ENCODE measurements at regions not wholly inside any gene's neighbourhood (a gene's known extent, or its start where the extent isn't known, plus 50 kb on each side); places are given as distances from the start of the nearest gene placed in this dataset.
"Not testable (repeated sequence)": the region's sequence is repeated elsewhere in the genome, so short reads cannot be mapped to it uniquely, and the experiment has no call there.

DNA sequence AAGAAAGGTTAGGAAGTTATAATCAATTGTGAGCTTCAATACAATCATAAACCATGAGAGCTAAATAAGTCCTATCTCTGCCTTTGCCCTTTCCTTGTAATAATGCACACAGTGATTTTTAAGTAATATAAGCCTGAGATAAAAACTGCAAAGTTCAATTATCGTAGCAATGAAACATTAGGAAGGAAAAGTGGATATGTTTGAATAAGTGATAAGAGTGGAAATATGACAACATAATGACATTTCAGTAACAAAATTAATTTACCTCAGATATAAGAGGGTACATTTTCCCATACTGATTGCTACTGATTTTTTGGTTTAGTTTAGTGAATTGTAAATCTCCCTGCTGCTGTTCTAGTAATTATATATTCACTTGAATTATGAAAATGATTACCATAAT lies 164.2 kb upstream of the FANCL start:
- Histone ChIP-seq H3K27ac (ENCODE audit: low read length) (no peak overlapping the region), H3K27me3 (ENCODE audit: control insufficient read depth in 1 of 2, insufficient read depth in 2 of 2, low read length in 2 of 2) (no peaks in the 10 kb centered on the region), H3K9me3 (ENCODE audit: control insufficient read depth in 2 of 2, low read length in 2 of 2) (no peaks in the 10 kb centered on the region), H3K36me3 (ENCODE audit: control insufficient read depth in 2 of 2, insufficient read depth in 2 of 2, low read length in 2 of 2) (no peaks in the 10 kb centered on the region), H3K4me3 (ENCODE audit: low read length in 2 of 2) (no peak overlapping the region), H3K9ac (ENCODE audit: low read length in 2 of 2) (no peak overlapping the region), H3K4me1 (ENCODE audit: control insufficient read depth, insufficient read depth, low read length) (no peaks in the 10 kb centered on the region)

DNA sequence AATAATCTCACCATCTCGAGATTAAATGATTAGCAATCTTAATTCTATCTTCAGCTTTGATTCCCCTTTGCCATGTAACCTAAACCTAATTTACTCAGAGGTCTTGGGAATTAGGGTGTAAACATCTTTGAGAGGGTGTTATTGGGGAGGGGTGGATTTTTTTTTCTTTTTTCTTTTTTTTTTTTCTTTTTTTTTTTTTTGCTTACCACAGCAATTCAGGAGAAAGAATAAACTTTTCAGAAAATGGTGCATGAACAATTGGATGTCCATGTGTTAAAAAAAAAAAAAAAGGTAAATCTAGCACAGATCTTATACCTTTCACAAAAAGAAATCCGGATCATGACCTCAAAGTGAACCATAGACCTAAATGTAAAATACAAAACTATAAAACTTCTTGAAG lies 160.8 kb upstream of the FANCL start:
- Histone ChIP-seq H3K27ac (ENCODE audit: low read length) (no peak overlapping the region), H3K27me3 (ENCODE audit: control insufficient read depth in 1 of 2, insufficient read depth in 2 of 2, low read length in 2 of 2) (no peaks in the 10 kb centered on the region), H3K4me3 (ENCODE audit: low read length in 2 of 2) (no peak overlapping the region), H3K9me3 (ENCODE audit: control insufficient read depth in 2 of 2, low read length in 2 of 2) (no peaks in the 10 kb centered on the region), H3K4me1 (ENCODE audit: control insufficient read depth, insufficient read depth, low read length) (no peaks in the 10 kb centered on the region), H3K9ac (ENCODE audit: low read length in 2 of 2) (no peak overlapping the region), H3K36me3 (ENCODE audit: control insufficient read depth in 2 of 2, insufficient read depth in 2 of 2, low read length in 2 of 2) (no peaks in the 10 kb centered on the region)

DNA sequence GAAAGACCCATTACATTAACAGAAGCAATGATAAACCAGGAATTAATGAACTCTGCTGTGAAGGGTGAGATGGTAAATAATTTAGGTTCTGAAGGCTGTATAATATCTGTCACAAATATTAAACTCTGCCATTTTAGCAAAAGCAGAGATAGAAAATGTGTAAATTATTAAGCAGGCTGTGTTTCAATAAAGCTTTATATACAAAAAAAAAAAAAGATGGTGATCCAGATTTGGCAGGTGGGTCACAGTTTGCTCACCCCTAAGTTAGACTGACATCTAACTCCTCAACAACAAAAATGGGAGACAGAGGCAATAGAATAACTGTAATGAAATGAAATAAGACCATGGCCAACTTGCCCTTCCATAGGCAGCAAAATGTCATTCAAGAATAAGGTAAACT lies 157.3 kb upstream of the FANCL start:
- H3K4me3 ChIP-seq (ENCODE audit: low read length in 2 of 2), result no peak overlapping the region
- H3K27ac ChIP-seq (ENCODE audit: low read length), result no peak overlapping the region
- no peaks in the 10 kb centered on the region for H3K36me3 ChIP-seq (ENCODE audit: control insufficient read depth in 2 of 2, insufficient read depth in 2 of 2, low read length in 2 of 2)
- H3K27me3 ChIP-seq (ENCODE audit: control insufficient read depth in 1 of 2, insufficient read depth in 2 of 2, low read length in 2 of 2), result no peaks in the 10 kb centered on the region
- no peaks in the 10 kb centered on the region for H3K9me3 ChIP-seq (ENCODE audit: control insufficient read depth in 2 of 2, low read length in 2 of 2)
- H3K4me1 ChIP-seq (ENCODE audit: control insufficient read depth, insufficient read depth, low read length), result no peaks in the 10 kb centered on the region
- no peak overlapping the region for H3K9ac ChIP-seq (ENCODE audit: low read length in 2 of 2)

DNA sequence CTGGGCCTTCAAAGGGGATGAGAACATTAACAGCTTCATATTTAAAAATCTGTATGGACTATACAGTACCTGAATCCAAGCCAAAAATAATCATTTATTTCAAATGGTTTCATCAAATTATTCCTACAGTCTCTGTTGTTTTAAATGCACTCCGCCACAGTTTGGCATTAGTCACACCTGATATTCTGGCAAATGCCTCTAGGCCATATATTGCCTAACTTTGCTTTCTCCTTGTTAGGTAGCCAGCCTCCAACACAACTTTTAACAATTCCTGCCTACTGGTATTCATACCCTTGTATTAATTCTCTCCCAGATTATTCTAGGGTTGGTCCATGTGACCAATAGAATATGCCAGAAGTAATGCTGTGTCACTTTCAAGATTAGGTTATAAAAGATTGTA lies 146.6 kb upstream of the FANCL start:
- Histone ChIP-seq H3K9me3 (ENCODE audit: control insufficient read depth in 2 of 2, low read length in 2 of 2) (peaks cover 0 to 4% of the 10 kb centered on the region in 2 donors), H3K4me1 (ENCODE audit: control insufficient read depth, insufficient read depth, low read length) (no peaks in the 10 kb centered on the region), H3K9ac (ENCODE audit: low read length in 2 of 2) (no peak overlapping the region), H3K36me3 (ENCODE audit: control insufficient read depth in 2 of 2, insufficient read depth in 2 of 2, low read length in 2 of 2) (no peaks in the 10 kb centered on the region), H3K27me3 (ENCODE audit: control insufficient read depth in 1 of 2, insufficient read depth in 2 of 2, low read length in 2 of 2) (no peaks in the 10 kb centered on the region), H3K4me3 (ENCODE audit: low read length in 2 of 2) (no peak overlapping the region), H3K27ac (ENCODE audit: low read length) (no peak overlapping the region)

DNA sequence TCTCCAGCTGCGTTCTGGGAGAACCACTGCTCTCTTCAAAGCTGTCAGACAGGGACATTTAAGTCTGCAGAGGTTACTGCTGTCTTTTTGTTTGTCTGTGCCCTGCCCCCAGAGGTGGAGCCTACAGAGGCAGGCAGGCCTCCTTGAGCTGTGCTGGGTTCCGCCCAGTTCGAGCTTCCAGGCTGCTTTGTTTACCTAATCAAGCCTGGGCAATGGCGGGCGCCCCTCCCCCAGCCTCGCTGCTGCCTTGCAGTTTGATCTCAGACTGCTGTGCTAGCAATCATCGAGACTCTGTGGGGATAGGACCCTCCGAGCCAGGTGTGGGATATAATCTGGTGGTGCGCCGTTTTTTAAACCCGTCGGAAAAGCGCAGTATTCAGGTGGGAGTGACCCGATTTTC lies 145.8 kb upstream of the FANCL start:
- H3K9me3 ChIP-seq (ENCODE audit: control insufficient read depth in 2 of 2, low read length in 2 of 2); H3K36me3 ChIP-seq (ENCODE audit: control insufficient read depth in 2 of 2, insufficient read depth in 2 of 2, low read length in 2 of 2); H3K27ac ChIP-seq (ENCODE audit: low read length); H3K4me3 ChIP-seq (ENCODE audit: low read length in 2 of 2); H3K4me1 ChIP-seq (ENCODE audit: control insufficient read depth, insufficient read depth, low read length); H3K27me3 ChIP-seq (ENCODE audit: control insufficient read depth in 1 of 2, insufficient read depth in 2 of 2, low read length in 2 of 2); H3K9ac ChIP-seq (ENCODE audit: low read length in 2 of 2): not testable (repeated sequence)

DNA sequence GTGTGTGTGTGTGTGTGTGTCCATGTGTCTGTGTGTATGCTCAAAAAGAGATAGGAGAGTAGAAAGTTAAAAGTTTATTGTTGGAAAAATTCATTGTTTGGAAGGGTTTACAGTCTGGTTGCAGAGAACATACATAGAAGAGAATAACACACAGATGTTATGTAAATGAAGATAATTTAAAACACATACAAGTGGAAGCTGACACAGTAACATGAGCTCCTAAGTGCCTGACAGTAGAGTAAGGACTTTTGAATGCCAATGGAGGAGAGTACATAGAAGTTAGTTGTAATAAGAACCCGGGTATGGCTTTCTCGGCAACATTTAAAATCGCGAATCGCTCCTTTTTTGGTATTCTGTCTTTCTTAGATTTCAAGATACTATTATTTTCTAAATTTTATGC lies 137.0 kb upstream of the FANCL start:
- no peaks in the 10 kb centered on the region for H3K27me3 ChIP-seq (ENCODE audit: control insufficient read depth in 1 of 2, insufficient read depth in 2 of 2, low read length in 2 of 2)
- H3K4me3 ChIP-seq (ENCODE audit: low read length in 2 of 2), result no peak overlapping the region
- H3K36me3 ChIP-seq (ENCODE audit: control insufficient read depth in 2 of 2, insufficient read depth in 2 of 2, low read length in 2 of 2), result no peaks in the 10 kb centered on the region
- H3K9me3 ChIP-seq (ENCODE audit: control insufficient read depth in 2 of 2, low read length in 2 of 2), result no peaks in the 10 kb centered on the region
- no peak overlapping the region for H3K27ac ChIP-seq (ENCODE audit: low read length)
- no peaks in the 10 kb centered on the region for H3K4me1 ChIP-seq (ENCODE audit: control insufficient read depth, insufficient read depth, low read length)
- no peak overlapping the region for H3K9ac ChIP-seq (ENCODE audit: low read length in 2 of 2)

DNA sequence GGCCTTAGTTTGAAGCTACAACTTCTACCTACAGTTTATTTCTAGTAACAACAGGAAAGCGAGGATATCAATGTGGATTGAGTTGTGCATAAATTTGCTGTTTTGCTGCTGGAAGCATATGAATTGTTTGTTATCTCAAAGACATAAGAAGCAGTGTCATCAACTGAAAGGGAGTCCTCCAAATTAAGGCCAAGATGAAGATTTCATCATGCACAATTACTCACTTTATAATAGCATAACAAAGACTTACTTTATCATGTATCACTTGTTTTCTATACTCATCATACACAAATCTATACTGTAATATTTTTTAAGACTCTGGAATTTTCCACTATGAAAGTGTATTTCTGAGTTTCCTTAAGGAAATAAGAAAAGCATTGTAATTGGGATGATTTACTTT lies 136.1 kb upstream of the FANCL start:
- no peak overlapping the region for H3K9ac ChIP-seq (ENCODE audit: low read length in 2 of 2)
- H3K27me3 ChIP-seq (ENCODE audit: control insufficient read depth in 1 of 2, insufficient read depth in 2 of 2, low read length in 2 of 2), result no peaks in the 10 kb centered on the region
- no peak overlapping the region for H3K4me3 ChIP-seq (ENCODE audit: low read length in 2 of 2)
- H3K36me3 ChIP-seq (ENCODE audit: control insufficient read depth in 2 of 2, insufficient read depth in 2 of 2, low read length in 2 of 2), result no peaks in the 10 kb centered on the region
- no peaks in the 10 kb centered on the region for H3K4me1 ChIP-seq (ENCODE audit: control insufficient read depth, insufficient read depth, low read length)
- H3K9me3 ChIP-seq (ENCODE audit: control insufficient read depth in 2 of 2, low read length in 2 of 2), result no peaks in the 10 kb centered on the region
- H3K27ac ChIP-seq (ENCODE audit: low read length), result no peak overlapping the region

DNA sequence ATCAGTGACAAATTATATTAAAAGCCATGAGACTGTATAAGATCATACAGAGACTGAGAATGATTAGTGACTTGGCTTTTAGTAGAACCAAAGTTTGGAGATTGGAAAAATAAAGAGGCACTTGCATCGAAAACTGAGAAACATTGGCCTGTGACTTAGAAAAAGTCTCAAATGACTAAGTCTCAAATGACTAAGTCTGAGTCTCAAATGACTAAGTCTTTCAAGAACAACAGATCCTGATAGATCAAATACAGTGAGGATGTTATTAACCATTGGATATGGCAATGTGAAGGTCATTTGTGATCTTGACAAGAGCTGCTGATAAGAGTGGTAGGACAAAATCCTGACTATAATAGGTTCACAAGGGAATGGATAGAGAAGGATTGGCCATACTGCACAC lies 135.5 kb upstream of the FANCL start:
- no peaks in the 10 kb centered on the region for H3K4me1 ChIP-seq (ENCODE audit: control insufficient read depth, insufficient read depth, low read length)
- no peak overlapping the region for H3K27ac ChIP-seq (ENCODE audit: low read length)
- H3K36me3 ChIP-seq (ENCODE audit: control insufficient read depth in 2 of 2, insufficient read depth in 2 of 2, low read length in 2 of 2), result no peaks in the 10 kb centered on the region
- H3K27me3 ChIP-seq (ENCODE audit: control insufficient read depth in 1 of 2, insufficient read depth in 2 of 2, low read length in 2 of 2), result no peaks in the 10 kb centered on the region
- no peak overlapping the region for H3K9ac ChIP-seq (ENCODE audit: low read length in 2 of 2)
- H3K4me3 ChIP-seq (ENCODE audit: low read length in 2 of 2), result no peak overlapping the region
- no peaks in the 10 kb centered on the region for H3K9me3 ChIP-seq (ENCODE audit: control insufficient read depth in 2 of 2, low read length in 2 of 2)

DNA sequence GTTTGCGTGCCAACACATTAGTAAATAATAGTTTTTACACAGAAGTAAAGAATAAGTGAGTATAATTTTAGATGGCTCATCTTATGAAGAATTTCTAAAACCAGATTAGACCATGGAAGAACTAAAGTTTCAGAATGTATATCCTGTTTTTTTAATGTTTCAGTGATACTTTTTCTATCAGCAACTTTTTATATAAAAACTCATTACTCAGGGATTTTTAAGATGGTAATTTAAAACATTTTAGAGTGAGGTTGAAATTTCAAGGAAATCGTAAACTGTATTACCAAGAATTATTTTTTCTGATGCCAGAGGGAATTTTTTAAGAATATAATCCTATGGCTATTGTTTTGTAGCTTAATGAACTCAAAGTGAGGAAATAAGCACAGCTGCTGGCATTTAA lies 128.5 kb upstream of the FANCL start:
- Histone ChIP-seq H3K4me3 (ENCODE audit: low read length in 2 of 2) (no peak overlapping the region), H3K36me3 (ENCODE audit: control insufficient read depth in 2 of 2, insufficient read depth in 2 of 2, low read length in 2 of 2) (no peaks in the 10 kb centered on the region), H3K4me1 (ENCODE audit: control insufficient read depth, insufficient read depth, low read length) (no peaks in the 10 kb centered on the region), H3K9ac (ENCODE audit: low read length in 2 of 2) (no peak overlapping the region), H3K27me3 (ENCODE audit: control insufficient read depth in 1 of 2, insufficient read depth in 2 of 2, low read length in 2 of 2) (no peaks in the 10 kb centered on the region), H3K27ac (ENCODE audit: low read length) (no peak overlapping the region), H3K9me3 (ENCODE audit: control insufficient read depth in 2 of 2, low read length in 2 of 2) (no peaks in the 10 kb centered on the region)

DNA sequence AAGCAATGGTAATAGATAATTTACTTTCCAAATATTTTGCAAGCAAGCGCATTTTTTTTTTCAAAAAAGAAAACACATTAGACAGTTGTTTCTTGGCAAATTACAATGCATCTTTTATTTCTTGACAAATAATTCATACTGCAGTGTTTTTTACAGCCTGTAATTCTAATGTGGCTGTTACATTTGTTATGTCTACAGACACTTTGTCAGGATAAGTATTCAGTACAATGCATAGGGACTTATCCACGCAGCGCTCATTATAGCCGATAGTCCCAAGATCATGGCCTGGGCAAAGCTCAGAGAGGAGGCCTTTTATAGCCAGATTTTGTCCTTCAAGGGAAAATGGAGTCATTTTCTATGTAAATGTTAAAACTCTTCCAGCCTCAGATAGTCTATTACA lies 123.0 kb upstream of the FANCL start:
- Histone ChIP-seq H3K4me3 (ENCODE audit: low read length in 2 of 2) (no peak overlapping the region), H3K36me3 (ENCODE audit: control insufficient read depth in 2 of 2, insufficient read depth in 2 of 2, low read length in 2 of 2) (no peaks in the 10 kb centered on the region), H3K4me1 (ENCODE audit: control insufficient read depth, insufficient read depth, low read length) (no peaks in the 10 kb centered on the region), H3K27me3 (ENCODE audit: control insufficient read depth in 1 of 2, insufficient read depth in 2 of 2, low read length in 2 of 2) (no peaks in the 10 kb centered on the region), H3K27ac (ENCODE audit: low read length) (no peak overlapping the region), H3K9me3 (ENCODE audit: control insufficient read depth in 2 of 2, low read length in 2 of 2) (no peaks in the 10 kb centered on the region), H3K9ac (ENCODE audit: low read length in 2 of 2) (no peak overlapping the region)

DNA sequence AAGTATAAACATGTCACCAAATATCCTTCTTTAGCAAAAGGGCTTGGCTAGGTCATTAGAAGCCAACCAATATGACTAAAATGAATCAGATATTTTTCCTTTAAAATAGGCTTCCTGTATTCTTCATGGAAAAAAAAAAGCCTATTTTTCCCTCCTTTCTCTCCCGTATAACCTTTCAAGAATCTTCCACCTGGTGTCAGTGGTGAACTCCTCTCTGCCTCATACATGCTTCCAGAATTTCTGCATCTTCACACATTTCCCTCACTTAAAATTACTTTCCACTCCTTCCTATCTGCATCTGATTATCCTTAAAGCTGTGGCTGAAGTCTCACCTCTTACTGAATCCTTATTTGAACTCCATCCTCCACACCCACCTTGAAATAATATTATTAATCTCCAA lies 116.9 kb upstream of the FANCL start:
- Histone ChIP-seq H3K9ac (ENCODE audit: low read length in 2 of 2) (no peak overlapping the region), H3K4me3 (ENCODE audit: low read length in 2 of 2) (no peak overlapping the region), H3K9me3 (ENCODE audit: control insufficient read depth in 2 of 2, low read length in 2 of 2) (no peaks in the 10 kb centered on the region), H3K4me1 (ENCODE audit: control insufficient read depth, insufficient read depth, low read length) (no peaks in the 10 kb centered on the region), H3K36me3 (ENCODE audit: control insufficient read depth in 2 of 2, insufficient read depth in 2 of 2, low read length in 2 of 2) (no peaks in the 10 kb centered on the region), H3K27ac (ENCODE audit: low read length) (no peak overlapping the region), H3K27me3 (ENCODE audit: control insufficient read depth in 1 of 2, insufficient read depth in 2 of 2, low read length in 2 of 2) (no peaks in the 10 kb centered on the region)

DNA sequence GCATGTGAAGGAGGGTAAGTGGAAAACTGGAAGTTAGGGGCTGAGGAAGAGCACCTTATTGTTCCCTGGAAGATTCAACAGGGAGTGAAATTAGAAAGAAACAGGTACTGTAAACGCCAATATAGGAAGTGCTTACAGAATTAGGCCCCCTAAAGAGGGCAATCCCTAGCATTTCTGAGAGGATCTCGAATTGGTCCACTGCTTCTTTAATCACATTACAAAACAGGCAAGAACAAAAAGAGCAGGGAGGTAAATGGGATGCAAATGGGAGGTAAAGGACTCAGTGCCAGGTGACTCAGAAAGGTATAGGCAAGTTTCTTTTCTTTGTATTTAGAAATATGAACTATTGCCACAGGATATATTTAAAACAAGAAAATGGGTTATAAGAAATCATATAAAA lies 116.4 kb upstream of the FANCL start:
- Histone ChIP-seq H3K4me3 (ENCODE audit: low read length in 2 of 2) (no peak overlapping the region), H3K27me3 (ENCODE audit: control insufficient read depth in 1 of 2, insufficient read depth in 2 of 2, low read length in 2 of 2) (no peaks in the 10 kb centered on the region), H3K36me3 (ENCODE audit: control insufficient read depth in 2 of 2, insufficient read depth in 2 of 2, low read length in 2 of 2) (no peaks in the 10 kb centered on the region), H3K9ac (ENCODE audit: low read length in 2 of 2) (no peak overlapping the region), H3K4me1 (ENCODE audit: control insufficient read depth, insufficient read depth, low read length) (no peaks in the 10 kb centered on the region), H3K9me3 (ENCODE audit: control insufficient read depth in 2 of 2, low read length in 2 of 2) (no peaks in the 10 kb centered on the region), H3K27ac (ENCODE audit: low read length) (no peak overlapping the region)
